HG02759 (cell line): ENCODE measurements at regions not wholly inside any gene's neighbourhood (a gene's known extent, or its start where the extent isn't known, plus 50 kb on each side); places are given as distances from the start of the nearest gene placed in this dataset.

ENCODE experiments used
- ATAC-seq: cut with Tn5 transposase; IDR thresholded peaks from one replicate; pipeline ENCODE4 v1.9.1; 2021; ENCODE audit warnings: mild to moderate bottlenecking, moderate library complexity; ENCODE audit not compliant: unreplicated experiment

DNA sequence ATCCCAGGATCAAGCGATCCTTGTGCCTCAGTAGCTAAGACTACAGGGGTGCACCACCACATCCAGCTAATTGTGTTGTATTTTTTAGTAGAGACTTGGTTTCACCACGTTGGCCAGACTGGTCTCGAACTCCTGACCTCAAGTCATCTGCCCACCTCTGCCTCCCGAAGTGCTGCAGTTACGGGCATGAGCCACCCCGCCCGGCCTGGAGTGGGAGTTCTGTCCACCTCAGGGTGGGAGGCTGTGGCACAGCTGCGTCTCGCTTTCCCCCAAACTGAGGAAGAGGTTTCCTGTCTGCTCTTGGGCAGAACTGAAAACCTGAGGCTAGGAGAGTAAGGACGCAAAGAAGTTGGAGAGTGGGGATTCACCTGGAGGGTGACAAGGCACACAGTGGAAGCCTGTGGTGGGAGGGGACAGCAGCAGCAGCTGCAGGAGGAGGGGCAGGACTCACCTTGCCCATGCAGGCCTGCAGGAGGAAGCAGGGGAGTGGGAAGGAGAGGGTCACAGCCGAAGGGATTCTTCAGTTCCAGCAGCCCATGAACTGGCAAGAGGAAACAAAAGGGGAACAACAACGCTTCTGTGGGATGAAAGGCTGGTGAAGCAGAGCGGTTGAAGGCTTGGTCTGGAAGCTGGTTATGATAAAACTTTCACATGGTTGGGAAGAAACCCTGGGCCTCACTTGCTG, 181.4 kb downstream of the GAS1 start:
- ATAC-seq, result no peak

- no peak for ATAC-seq
Measured at GRCh38 chr9:86764671-86765343, 182.5 kb downstream of the GAS1 start.

DNA sequence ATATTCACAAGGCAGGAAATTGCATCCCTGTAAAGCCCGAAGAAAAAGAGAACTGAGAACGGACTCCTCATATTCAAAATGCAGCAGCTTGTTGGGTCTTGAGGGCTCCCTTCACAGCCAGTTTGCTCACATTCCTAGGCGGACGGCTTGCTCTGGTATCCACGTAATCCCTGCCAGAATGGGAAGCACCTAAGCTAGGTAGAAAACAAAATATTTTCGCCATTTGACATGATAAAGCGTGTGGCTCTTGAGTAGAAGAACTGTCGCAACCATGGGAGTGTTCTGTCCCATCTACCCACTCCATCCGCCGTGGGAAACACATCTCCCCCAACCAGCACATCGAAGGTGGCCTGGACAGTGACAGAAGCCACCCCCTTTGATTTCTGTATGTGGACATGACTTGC, 183.1 kb downstream of the GAS1 start:
- ATAC-seq, result no peak

- ATAC-seq, result no peak
Measured at GRCh38 chr9:86763791-86764190, 183.5 kb downstream of the GAS1 start.

DNA sequence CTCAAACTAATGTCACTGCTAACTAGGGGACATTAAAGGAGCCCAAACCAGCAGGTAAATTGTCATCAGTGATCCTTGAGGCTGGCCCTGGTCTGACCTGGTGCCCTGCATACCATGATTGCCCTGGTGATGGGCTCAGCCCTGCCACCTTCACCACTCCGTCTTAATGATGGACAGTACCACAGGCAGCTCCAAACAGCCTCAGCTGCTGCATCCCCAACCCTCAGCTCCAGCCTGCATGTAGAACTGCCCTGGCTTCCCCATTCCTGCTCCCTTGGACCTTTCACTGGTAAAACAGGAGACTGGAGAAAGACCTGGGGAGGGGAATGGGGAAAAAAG, 190.0 kb downstream of the GAS1 start:
- no peak for ATAC-seq

- no peak for ATAC-seq
Measured at GRCh38 chr9:86756576-86757381, 190.5 kb downstream of the GAS1 start.

GRCh38 chr9:86755561-86755941, 191.8 kb downstream of the GAS1 start:
- ATAC-seq, result no peak

GRCh38 chr9:86754581-86755560, 192.4 kb downstream of the GAS1 start:
- ATAC-seq, result no peak

DNA sequence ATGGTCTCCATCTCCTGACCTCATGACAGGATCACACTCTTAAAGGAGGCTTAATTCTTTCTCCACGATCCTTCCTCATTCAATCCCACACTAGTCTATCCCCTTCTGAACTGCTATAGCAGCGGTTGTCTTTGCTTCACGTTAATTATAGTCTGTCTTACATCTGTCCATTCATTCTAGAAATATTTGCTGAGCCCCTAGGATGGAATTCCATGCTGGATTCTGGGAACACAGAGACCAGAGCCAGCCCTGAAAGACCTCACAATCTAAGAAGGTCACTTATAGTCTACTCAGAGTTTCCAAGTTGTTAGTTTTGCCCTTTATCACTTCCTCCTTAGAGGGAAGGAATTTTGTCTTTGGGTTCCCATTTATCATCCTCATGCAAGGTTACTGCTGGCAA, 193.5 kb downstream of the GAS1 start:
- ATAC-seq, result no peak

- ATAC-seq, result no peak
Measured at GRCh38 chr9:86752733-86753132, 194.6 kb downstream of the GAS1 start.

GRCh38 chr9:86751956-86752355, 195.3 kb downstream of the GAS1 start:
- ATAC-seq, result no peak

- no peak for ATAC-seq
Measured at GRCh38 chr9:86751207-86751606, 196.1 kb downstream of the GAS1 start.

GRCh38 chr9:86749894-86750255, 197.4 kb downstream of the GAS1 start:
- no peak for ATAC-seq

GRCh38 chr9:86749161-86749893, 198.0 kb downstream of the GAS1 start:
- ATAC-seq, result no peak

- no peak for ATAC-seq
Measured at GRCh38 chr9:86747711-86748110, 199.6 kb downstream of the GAS1 start.

GRCh38 chr9:86741311-86742208, 205.7 kb downstream of the GAS1 start:
- ATAC-seq, result no peak

DNA sequence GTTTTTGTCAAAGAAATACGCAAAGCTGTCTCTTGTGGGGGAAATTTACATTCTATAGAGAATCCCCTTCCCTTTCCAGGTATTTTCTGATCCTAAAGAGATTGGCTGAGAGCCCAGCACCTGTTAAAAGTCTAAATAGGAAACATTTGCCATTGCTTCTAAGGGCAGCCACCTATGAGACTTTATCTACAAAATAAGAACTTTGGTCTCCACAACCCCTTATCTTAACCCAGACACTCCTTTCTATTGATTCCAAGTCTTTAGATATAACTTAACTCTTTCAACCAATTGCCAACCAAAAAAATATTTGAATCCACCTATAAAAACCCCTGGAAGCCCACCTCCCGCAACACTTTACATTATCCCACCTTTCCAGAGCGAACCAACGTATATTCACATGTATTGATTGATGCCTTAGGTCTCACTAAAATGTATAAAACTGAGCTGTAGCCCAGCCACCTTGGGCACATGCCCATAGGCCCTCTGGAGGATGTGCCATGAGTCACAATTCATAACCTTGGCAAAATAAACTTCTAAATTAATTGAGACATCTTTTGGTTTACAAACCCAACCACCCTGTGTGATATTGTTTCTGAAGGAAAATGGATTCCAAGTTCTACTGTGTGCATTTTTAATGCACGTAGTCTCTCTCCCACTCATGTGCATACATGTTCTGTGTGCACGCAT, 211.4 kb downstream of the GAS1 start:
- no peak for ATAC-seq

DNA sequence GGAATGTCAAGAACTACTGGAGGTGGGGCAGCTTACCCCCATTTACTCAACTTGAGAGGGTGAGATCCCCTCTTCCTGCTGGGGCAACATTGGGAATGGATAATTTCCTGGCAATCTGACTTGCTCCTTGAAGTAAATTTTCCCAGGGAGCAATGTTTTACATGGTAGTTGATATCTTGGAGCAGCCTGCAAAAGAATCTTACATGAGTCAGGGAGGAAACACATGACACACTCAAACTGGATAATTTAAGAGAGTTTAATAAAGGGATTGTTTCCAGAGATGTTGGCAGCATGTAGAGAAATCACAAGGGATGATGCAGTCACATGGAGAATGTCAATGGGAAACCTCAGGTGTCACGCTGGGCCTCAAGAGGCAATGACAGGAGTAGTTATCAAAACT, 212.5 kb downstream of the GAS1 start:
- ATAC-seq, result no peak

- ATAC-seq, result no peak
Measured at GRCh38 chr9:86733929-86734328, 213.4 kb downstream of the GAS1 start.
